ENCODE measurements at regions not wholly inside any gene's neighbourhood (a gene's known extent, or its start where the extent isn't known, plus 50 kb on each side); places are given as distances from the start of the nearest gene placed in this dataset.

GRCh38 chr6:170117111-170117972 is 173.5 kb downstream of the DLL1 start:
- TF ChIP-seq CTCF (IDR thresholded peaks at IDR 0.05) (no peak), POLR2A (IDR thresholded peaks at IDR 0.05) (no peak)

Measured in body of pancreas (tissue), 4 donors.